GM10266 (cell line): ENCODE measurements at regions not wholly inside any gene's neighbourhood (a gene's known extent, or its start where the extent isn't known, plus 50 kb on each side); places are given as distances from the start of the nearest gene placed in this dataset.

Experiments used
- DNase-seq: peaks from one replicate; pipeline ENCODE4 v3.0.0; 2012; ENCODE audit errors: extremely low spot score
- TF ChIP-seq, protein P1 (sequence below): IDR thresholded peaks from 2 replicates; pipeline ENCODE4 v1.5.1; 2012; ENCODE audit warnings: mild to moderate bottlenecking, low read depth; ENCODE audit not compliant: control insufficient read depth, insufficient read depth; ENCODE audit errors: missing control alignments

DNA sequence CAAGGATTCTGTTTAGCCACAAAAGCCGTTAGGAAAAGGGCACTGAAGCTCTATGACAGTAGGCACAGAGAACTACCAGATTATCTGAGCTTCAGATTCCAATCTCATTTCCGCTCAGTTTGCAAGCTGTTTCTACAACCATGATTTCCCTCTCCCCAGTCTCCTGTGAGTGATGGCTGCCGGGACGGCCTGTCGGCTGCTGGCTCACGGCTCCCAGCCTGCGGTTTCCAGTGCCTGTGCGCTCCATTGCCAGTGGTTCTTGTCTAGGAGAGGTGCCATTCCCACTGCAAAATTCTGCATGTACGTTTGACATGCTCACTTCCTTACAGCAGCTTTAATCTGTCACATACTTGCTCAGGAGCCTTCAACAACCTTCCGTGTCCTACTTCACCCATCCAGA is 429.1 kb upstream of the FRG1 start:
- TF ChIP-seq, protein P1, sequence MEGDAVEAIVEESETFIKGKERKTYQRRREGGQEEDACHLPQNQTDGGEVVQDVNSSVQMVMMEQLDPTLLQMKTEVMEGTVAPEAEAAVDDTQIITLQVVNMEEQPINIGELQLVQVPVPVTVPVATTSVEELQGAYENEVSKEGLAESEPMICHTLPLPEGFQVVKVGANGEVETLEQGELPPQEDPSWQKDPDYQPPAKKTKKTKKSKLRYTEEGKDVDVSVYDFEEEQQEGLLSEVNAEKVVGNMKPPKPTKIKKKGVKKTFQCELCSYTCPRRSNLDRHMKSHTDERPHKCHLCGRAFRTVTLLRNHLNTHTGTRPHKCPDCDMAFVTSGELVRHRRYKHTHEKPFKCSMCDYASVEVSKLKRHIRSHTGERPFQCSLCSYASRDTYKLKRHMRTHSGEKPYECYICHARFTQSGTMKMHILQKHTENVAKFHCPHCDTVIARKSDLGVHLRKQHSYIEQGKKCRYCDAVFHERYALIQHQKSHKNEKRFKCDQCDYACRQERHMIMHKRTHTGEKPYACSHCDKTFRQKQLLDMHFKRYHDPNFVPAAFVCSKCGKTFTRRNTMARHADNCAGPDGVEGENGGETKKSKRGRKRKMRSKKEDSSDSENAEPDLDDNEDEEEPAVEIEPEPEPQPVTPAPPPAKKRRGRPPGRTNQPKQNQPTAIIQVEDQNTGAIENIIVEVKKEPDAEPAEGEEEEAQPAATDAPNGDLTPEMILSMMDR = no peak
- no peak for DNase-seq

- TF ChIP-seq, protein P1 = no peak
- no peak for DNase-seq
These were observed 427.3 kb upstream of the FRG1 start for GRCh38 chr4:189513421-189513820.

DNA sequence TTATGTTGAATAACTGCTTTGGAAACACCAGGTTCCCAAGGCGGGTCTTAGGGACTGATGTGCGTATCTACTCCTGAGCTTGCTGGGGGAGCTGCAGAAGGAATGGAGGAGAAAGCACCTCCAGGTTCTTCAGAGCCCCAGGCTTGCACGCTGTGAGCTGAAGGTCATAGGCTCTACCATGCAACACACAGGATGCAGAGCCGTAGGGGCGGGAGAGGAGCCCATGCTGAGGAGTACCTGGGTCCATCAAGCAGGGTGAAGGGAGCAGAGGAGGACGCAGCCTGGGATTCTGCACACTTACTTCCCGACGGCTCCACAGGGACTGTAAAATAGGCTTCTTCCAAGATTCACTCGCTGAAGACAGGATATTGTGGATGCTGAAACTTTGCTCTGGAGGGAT is 426.5 kb upstream of the FRG1 start:
- TF ChIP-seq, protein P1 = no peak
- no peak for DNase-seq

DNA sequence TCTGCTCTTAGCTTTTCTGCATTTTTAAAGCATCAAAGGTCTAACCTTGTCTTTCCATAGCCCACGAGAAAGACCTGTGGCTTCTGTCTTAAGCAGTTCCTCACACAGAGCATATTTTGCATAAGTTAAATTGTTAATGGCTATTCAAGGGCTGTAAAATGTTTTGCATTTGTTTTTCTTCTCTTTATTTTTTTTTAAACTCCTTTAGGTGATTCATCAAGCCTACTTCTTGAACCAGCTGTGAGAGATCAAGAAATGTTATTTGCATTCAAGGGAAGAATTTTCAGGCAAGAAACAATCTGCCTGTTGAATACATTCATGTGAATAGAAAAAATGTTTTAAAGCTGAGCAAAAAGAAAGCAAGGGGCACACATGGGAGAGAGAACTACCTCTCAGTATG is 423.8 kb upstream of the FRG1 start:
- no peak for DNase-seq
- TF ChIP-seq, protein P1 = no peak

DNA sequence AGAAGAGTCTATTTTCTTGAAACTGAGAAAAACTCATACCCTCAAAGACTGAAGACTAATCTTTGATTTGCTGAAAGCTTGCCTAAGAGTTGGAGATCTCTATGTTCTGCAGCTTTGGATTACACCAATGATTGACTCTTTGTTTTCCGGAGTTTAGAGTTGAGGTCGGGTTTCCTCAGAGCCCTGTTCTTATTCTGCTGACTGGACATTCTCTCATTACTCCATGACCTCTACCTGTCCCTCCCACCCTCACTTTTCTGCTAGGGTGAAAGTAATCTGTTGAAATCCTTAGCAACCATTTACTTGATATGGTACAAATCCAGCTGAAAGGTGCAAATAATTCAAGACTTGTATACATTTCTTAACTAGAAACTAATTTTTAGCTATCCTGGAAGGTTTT is 421.5 kb upstream of the FRG1 start:
- no peak for DNase-seq
- TF ChIP-seq, protein P1 = no peak

DNA sequence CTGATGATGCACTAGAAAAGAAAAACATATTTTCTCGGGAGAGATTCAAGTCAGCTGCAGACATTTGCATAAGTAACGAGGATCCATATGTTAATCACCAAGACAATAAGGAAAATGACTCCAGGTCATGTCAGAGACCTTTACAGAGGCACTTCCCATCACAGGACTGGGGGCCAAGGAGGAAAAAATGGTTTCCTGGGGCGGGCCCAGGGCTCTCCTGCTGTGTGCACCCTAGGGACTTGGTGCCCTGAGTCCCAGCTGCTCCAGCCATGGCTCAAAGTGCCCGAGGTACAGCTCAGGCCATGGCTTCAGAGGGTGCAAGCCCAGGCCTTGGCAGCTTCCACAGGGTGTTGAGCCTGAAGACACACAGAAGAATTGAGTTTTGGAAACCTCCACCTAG is 415.4 kb upstream of the FRG1 start:
- DNase-seq = no peak
- TF ChIP-seq, protein P1 = no peak

- TF ChIP-seq, protein P1 = no peak
- no peak for DNase-seq
These were observed 409.8 kb upstream of the FRG1 start for GRCh38 chr4:189530848-189531247.
